ENCODE measurements at regions not wholly inside any gene's neighbourhood (a gene's known extent, or its start where the extent isn't known, plus 50 kb on each side); places are given as distances from the start of the nearest gene placed in this dataset.

GRCh38 chr7:69464035-69464434 lies 134.2 kb upstream of the AUTS2 start:
- H3K36me3 ChIP-seq, result no peaks in the 10 kb centered on the region
- no peaks in the 10 kb centered on the region for H3K4me1 ChIP-seq
- no peaks in the 10 kb centered on the region for H3K27me3 ChIP-seq
- ATAC-seq (no peak), DNase-seq (no peak)
- H3K9me3 ChIP-seq, result peaks cover 0 to 18% of the 10 kb centered on the region in 2 donors
- no peak overlapping the region for H3K4me3 ChIP-seq
- TF ChIP-seq, protein P1, sequence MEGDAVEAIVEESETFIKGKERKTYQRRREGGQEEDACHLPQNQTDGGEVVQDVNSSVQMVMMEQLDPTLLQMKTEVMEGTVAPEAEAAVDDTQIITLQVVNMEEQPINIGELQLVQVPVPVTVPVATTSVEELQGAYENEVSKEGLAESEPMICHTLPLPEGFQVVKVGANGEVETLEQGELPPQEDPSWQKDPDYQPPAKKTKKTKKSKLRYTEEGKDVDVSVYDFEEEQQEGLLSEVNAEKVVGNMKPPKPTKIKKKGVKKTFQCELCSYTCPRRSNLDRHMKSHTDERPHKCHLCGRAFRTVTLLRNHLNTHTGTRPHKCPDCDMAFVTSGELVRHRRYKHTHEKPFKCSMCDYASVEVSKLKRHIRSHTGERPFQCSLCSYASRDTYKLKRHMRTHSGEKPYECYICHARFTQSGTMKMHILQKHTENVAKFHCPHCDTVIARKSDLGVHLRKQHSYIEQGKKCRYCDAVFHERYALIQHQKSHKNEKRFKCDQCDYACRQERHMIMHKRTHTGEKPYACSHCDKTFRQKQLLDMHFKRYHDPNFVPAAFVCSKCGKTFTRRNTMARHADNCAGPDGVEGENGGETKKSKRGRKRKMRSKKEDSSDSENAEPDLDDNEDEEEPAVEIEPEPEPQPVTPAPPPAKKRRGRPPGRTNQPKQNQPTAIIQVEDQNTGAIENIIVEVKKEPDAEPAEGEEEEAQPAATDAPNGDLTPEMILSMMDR (IDR thresholded peaks at IDR 0.05), result no peak
- no peak overlapping the region for H3K27ac ChIP-seq
- intact Hi-C loops (cut with DNase I), result no loop called here

DNA sequence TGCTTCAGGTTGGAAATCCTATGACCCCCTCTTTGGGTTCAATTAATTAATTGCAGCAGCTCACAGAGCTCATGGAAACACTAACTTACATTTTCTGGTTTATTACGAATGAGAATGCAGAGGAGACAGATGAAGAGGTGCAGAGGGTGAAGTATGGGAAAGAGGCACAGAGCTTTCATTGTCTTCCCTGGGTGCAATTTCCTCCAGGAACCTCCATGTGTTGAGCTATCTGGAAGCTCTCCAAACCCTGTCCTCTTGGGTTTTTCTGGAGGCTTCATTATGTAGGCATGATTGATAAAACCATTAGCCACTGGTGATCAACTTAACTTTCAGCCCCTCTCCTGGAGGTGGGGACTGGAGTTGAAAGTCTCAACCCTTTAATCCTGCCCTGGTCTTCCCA lies 133.0 kb upstream of the AUTS2 start:
- TF ChIP-seq, protein P1 (IDR thresholded peaks at IDR 0.05), result no peak
- Histone ChIP-seq H3K27ac (no peak overlapping the region), H3K4me3 (no peak overlapping the region), H3K36me3 (no peaks in the 10 kb centered on the region), H3K27me3 (no peaks in the 10 kb centered on the region), H3K9me3 (peaks cover 0 to 25% of the 10 kb centered on the region in 2 donors), H3K4me1 (no peaks in the 10 kb centered on the region)
- ATAC-seq, result no peak
- intact Hi-C loops (cut with DNase I), result no loop called here
- no peak for DNase-seq

GRCh38 chr7:69467826-69468225 lies 130.4 kb upstream of the AUTS2 start:
- no peaks in the 10 kb centered on the region for H3K27me3 ChIP-seq
- DNase-seq (no peak), ATAC-seq (no peak)
- no peak overlapping the region for H3K27ac ChIP-seq
- intact Hi-C loops (cut with DNase I), result no loop called here
- TF ChIP-seq, protein P1 (IDR thresholded peaks at IDR 0.05), result no peak
- H3K4me1 ChIP-seq, result no peaks in the 10 kb centered on the region
- no peaks in the 10 kb centered on the region for H3K36me3 ChIP-seq
- H3K9me3 ChIP-seq, result peaks cover 0 to 28% of the 10 kb centered on the region in 2 donors
- H3K4me3 ChIP-seq, result no peak overlapping the region

- Histone ChIP-seq H3K27me3 (no peaks in the 10 kb centered on the region), H3K4me1 (no peaks in the 10 kb centered on the region), H3K27ac (no peak overlapping the region), H3K9me3 (no peaks in the 10 kb centered on the region), H3K4me3 (no peak overlapping the region), H3K36me3 (no peaks in the 10 kb centered on the region)
- TF ChIP-seq, protein P1 (IDR thresholded peaks at IDR 0.05), result no peak
- intact Hi-C loops (cut with DNase I), result no loop called here
- ATAC-seq (peak; percentile 38), DNase-seq (no peak)
These were observed 121.9 kb upstream of the AUTS2 start for GRCh38 chr7:69476416-69476815.

DNA sequence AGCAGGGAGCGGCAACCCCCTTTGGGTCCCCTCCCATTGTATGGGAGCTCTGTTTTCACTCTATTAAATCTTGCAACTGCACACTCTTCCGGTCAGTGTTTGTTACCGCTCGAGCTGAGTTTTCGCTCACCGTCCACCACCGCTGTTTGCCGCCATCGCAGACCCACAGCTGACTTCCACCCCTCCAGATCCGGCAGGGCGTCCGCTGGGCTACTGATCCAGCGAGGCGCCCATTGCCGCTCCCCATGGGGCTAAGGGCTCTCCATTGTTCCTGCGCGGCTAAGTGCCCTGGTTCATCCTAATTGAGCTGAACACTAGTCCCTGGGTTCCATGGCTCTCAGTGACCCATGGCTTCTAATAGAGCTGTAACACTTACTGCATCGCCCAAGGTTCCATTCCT lies 115.6 kb upstream of the AUTS2 start:
- intact Hi-C loops (cut with DNase I), result no loop called here
- Histone ChIP-seq H3K4me1 (no peaks in the 10 kb centered on the region), H3K27me3 (no peaks in the 10 kb centered on the region), H3K9me3 (no peaks in the 10 kb centered on the region), H3K4me3 (no peak overlapping the region), H3K36me3 (no peaks in the 10 kb centered on the region), H3K27ac (no peak overlapping the region)
- TF ChIP-seq, protein P1 (IDR thresholded peaks at IDR 0.05), result no peak
- no peak for ATAC-seq
- DNase-seq, result no peak
